ENCODE measurements at regions not wholly inside any gene's neighbourhood (a gene's known extent, or its start where the extent isn't known, plus 50 kb on each side); places are given as distances from the start of the nearest gene placed in this dataset.
A peak's percentile ranks its signal among the peaks of the same experiment; 100 is the strongest.

DNA sequence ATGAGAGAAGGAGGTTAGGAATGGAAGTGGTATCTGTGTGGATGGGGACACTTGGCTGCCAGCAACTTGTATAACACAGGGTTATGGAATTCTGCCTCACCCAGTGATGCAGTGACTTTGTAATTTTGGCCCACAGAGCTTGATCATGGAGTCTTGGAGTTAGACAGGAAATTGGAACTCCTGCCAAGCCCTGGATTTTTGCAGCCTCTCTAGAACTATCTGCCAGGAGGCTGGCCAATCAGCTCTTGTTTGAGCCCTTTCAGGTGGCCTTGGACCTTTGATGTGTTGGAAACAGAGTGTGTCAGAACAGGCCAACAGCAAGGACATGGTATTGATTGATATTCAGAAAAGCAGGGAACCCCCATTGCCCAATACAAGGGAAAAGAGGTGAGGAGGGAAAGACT, 157.7 kb upstream of the GGTLC1 start:
- Mint-ChIP-seq H3K4me3 (no peak overlapping the region), H3K27me3 (peaks cover 0 to 9% (median 6%) of the 10 kb centered on the region in 3 donors), H3K9me3 (peaks cover 3 to 26% (median 17%) of the 10 kb centered on the region in 7 donors), H3K36me3 (peaks cover 4 to 14% of the 10 kb centered on the region in 2 donors), H3K4me1 (peaks cover 6 to 13% (median 11%) of the 10 kb centered on the region in 3 donors), H3K27ac (no peak overlapping the region)
- DNase-seq: no peak
- no peak for ATAC-seq (ENCODE audit: low read depth in 2 of 2)

GRCh38 chr20:24144371-24144770, 155.8 kb upstream of the GGTLC1 start:
- Mint-ChIP-seq H3K36me3 (peaks cover 4 to 14% of the 10 kb centered on the region in 2 donors), H3K4me1 (peaks cover 6 to 13% (median 6%) of the 10 kb centered on the region in 3 donors), H3K4me3 (no peak overlapping the region), H3K9me3 (peaks cover 7 to 28% (median 18%) of the 10 kb centered on the region in 7 donors), H3K27me3 (peaks cover 0 to 9% (median 6%) of the 10 kb centered on the region in 3 donors), H3K27ac (no peak overlapping the region)
- no peak for DNase-seq
- no peak for ATAC-seq (ENCODE audit: low read depth in 2 of 2)

GRCh38 chr20:24141111-24141510, 152.5 kb upstream of the GGTLC1 start:
- Mint-ChIP-seq H3K27me3 (peaks cover 0 to 5% (median 4%) of the 10 kb centered on the region in 3 donors), H3K4me3 (no peak overlapping the region), H3K27ac (peak overlapping the region in 1 of 6 donors; percentile 55), H3K36me3 (peaks cover 4 to 7% of the 10 kb centered on the region in 2 donors), H3K9me3 (peaks cover 4 to 14% (median 6%) of the 10 kb centered on the region in 7 donors), H3K4me1 (no peaks in the 10 kb centered on the region)
- ATAC-seq (ENCODE audit: low read depth in 2 of 2): no peak
- DNase-seq: no peak

DNA sequence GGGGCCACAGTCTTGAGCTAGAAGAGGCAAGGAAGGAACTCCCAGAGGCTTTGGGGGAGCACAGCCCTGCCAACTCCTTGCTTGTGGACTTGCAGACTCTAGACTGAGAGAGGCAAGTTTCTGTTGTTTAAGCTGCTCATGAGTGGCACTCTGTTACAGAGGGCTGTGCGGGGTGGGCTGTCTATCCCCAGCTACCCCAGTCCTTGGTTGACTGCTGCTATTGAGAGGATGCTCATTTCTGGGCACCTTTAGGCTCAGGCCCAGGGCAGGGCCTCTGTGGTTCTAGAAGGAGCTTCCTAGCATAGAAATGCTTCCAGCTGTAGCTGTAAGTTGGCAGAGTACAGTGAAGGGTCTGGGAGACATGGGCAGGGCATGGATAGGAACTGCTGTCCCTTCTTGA, 151.3 kb upstream of the GGTLC1 start:
- ATAC-seq (ENCODE audit: low read depth in 2 of 2): no peak

DNA sequence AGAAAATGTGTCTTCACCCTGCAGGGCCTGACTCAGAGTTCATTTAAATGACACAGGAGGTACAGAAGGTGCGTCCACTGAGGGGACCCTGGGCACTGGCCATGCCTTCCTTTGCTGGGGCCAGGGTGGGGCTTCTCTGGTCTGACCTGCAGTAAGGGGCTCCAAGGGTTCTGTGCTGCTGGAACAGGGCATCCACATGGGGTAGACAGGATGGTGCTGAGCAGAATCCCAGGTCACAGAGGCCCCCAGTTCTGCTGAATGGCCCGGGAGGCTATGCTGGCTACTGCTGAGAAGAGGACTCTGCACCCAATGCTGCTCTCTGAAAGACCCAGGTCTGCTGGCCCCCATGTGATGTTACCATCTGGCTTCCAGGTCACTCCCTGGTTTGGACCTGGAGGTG, 150.4 kb upstream of the GGTLC1 start:
- H3K4me1 Mint-ChIP-seq: no peaks in the 10 kb centered on the region
- H3K27me3 Mint-ChIP-seq: peaks cover 0 to 7% (median 0%) of the 10 kb centered on the region in 3 donors
- peak overlapping the region in 1 of 6 donors; percentile 39 for H3K27ac Mint-ChIP-seq

More for the DNA sequence above, 151.3 kb upstream of the GGTLC1 start:
- H3K27me3 Mint-ChIP-seq: peaks cover 0 to 4% (median 0%) of the 10 kb centered on the region in 3 donors
- H3K4me1 Mint-ChIP-seq: no peaks in the 10 kb centered on the region
- no peak overlapping the region for H3K27ac Mint-ChIP-seq
- H3K36me3 Mint-ChIP-seq: peaks cover 4 to 7% of the 10 kb centered on the region in 2 donors
- H3K9me3 Mint-ChIP-seq: peaks cover 4 to 14% (median 6%) of the 10 kb centered on the region in 7 donors
- no peak overlapping the region for H3K4me3 Mint-ChIP-seq
- no peak for DNase-seq

GRCh38 chr20:24138196-24138857, 149.7 kb upstream of the GGTLC1 start:
- DNase-seq (no peak), ATAC-seq (ENCODE audit: low read depth in 2 of 2) (no peak)
- H3K9me3 Mint-ChIP-seq: peaks cover 4 to 14% (median 6%) of the 10 kb centered on the region in 7 donors
- peaks cover 4 to 7% of the 10 kb centered on the region in 2 donors for H3K36me3 Mint-ChIP-seq
- H3K4me1 Mint-ChIP-seq: no peaks in the 10 kb centered on the region
- no peak overlapping the region for H3K4me3 Mint-ChIP-seq
- peaks cover 0 to 7% (median 0%) of the 10 kb centered on the region in 3 donors for H3K27me3 Mint-ChIP-seq
- H3K27ac Mint-ChIP-seq: no peak overlapping the region

More for the DNA sequence above, 150.4 kb upstream of the GGTLC1 start:
- ATAC-seq (ENCODE audit: low read depth in 2 of 2) (no peak), DNase-seq (no peak)
- Mint-ChIP-seq H3K4me3 (no peak overlapping the region), H3K9me3 (peaks cover 4 to 14% (median 6%) of the 10 kb centered on the region in 7 donors), H3K36me3 (peaks cover 4 to 7% of the 10 kb centered on the region in 2 donors)

- Mint-ChIP-seq H3K4me3 (no peak overlapping the region), H3K9me3 (peaks cover 1 to 7% (median 4%) of the 10 kb centered on the region in 7 donors), H3K27me3 (peaks cover 0 to 12% (median 0%) of the 10 kb centered on the region in 3 donors), H3K27ac (no peak overlapping the region), H3K36me3 (peaks cover 2 to 3% of the 10 kb centered on the region in 2 donors), H3K4me1 (no peaks in the 10 kb centered on the region)
- ATAC-seq (ENCODE audit: low read depth in 2 of 2) (no peak), DNase-seq (no peak)
Measured at GRCh38 chr20:24136659-24137246, 148.2 kb upstream of the GGTLC1 start.

DNA sequence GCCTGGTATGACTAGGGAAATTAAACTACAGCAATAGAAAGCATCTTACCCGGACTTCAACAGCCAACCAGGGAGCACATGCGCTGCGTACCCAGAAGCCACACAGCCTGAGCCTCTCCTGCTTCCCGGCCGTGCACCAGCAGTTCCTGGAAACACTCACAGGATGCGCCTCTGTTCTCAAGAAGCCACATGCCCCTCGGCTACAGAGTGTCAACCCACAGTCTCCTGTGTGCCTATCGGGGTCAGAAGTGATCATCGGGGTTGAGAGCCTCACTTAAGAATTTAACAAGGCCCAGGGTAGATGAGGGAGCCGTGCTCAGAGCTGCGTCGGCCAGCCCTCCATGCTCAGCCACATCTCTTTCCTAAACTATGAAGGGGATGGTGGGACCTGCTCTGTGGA, 147.2 kb upstream of the GGTLC1 start:
- no peak for ATAC-seq (ENCODE audit: low read depth in 2 of 2)
- no peak overlapping the region for H3K4me3 Mint-ChIP-seq
- peaks cover 0 to 12% (median 0%) of the 10 kb centered on the region in 3 donors for H3K27me3 Mint-ChIP-seq
- H3K36me3 Mint-ChIP-seq: no peaks in the 10 kb centered on the region
- peaks cover 0 to 5% (median 0%) of the 10 kb centered on the region in 7 donors for H3K9me3 Mint-ChIP-seq
- no peaks in the 10 kb centered on the region for H3K4me1 Mint-ChIP-seq
- DNase-seq: no peak
- H3K27ac Mint-ChIP-seq: no peak overlapping the region

DNA sequence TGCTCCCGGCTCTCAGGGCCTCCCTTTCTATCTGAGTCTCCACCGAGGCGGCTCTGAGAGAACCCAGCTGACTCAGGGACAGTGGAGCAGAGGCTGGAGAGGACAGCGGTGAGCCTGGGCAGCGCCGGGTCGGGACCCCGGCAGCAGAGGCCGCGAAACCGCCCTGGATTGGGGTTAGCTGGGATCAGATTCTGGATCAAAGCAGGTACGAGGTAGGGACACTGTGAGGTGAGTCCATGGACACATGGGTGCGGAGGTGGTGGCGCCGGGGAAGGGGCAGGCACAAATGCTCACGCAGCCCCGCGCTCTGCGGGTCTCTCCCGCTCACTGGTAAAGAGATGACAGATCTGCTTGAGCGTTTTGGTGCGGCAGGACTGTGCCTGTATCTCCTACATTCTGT, 146.4 kb upstream of the GGTLC1 start:
- Mint-ChIP-seq H3K36me3 (no peaks in the 10 kb centered on the region), H3K27me3 (peaks cover 0 to 12% (median 0%) of the 10 kb centered on the region in 3 donors), H3K27ac (no peak overlapping the region), H3K9me3 (peaks cover 0 to 5% (median 0%) of the 10 kb centered on the region in 7 donors), H3K4me1 (no peaks in the 10 kb centered on the region), H3K4me3 (no peak overlapping the region)
- DNase-seq: no peak
- ATAC-seq (ENCODE audit: low read depth in 2 of 2): no peak

DNA sequence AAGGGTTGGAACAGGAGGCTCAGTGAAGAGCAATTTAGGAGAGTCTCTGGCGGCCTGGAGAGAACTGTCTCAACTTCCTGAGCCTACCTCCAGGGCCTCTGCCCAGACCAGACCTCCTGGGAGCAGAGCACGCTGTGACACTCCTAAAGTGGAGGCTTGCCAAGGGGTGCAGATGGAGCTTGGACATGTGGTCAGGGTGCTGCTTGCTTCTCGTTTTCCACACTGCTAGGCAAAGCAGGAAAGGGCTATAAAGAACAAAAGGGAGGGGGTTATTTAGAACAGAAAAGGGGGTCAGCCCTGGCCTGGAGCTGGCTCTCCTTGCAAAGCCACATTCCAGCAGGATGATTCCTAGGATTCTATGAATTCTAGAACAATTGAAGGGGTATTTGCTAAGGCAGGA, 145.7 kb upstream of the GGTLC1 start:
- no peak for DNase-seq
- H3K36me3 Mint-ChIP-seq: no peaks in the 10 kb centered on the region
- H3K4me1 Mint-ChIP-seq: no peaks in the 10 kb centered on the region
- H3K27ac Mint-ChIP-seq: peak overlapping the region in 1 of 6 donors; percentile 6
- H3K27me3 Mint-ChIP-seq: peaks cover 0 to 12% (median 0%) of the 10 kb centered on the region in 3 donors
- peaks cover 0 to 5% (median 0%) of the 10 kb centered on the region in 7 donors for H3K9me3 Mint-ChIP-seq
- no peak for ATAC-seq (ENCODE audit: low read depth in 2 of 2)
- no peak overlapping the region for H3K4me3 Mint-ChIP-seq

DNA sequence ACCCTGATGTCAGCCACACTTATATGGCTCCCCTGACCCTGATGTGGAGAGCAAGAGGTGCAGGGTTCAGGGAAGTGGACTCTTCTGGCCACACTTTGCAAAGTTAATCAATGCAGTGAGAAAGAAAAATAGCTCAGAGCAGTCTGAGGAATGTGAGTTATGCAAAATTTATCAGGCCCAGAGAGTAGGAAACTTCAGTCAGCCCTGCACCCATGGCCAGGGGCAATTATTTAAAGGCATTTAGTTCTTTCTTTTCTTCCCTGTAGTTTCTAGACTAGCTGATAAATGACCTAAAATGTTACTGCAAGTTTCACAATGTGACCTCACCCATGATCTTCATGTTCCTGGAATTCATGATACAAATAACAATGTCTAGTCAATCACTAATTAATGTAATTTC, 143.7 kb upstream of the GGTLC1 start:
- Mint-ChIP-seq H3K27me3 (peaks cover 0 to 12% (median 7%) of the 10 kb centered on the region in 3 donors), H3K9me3 (peaks cover 0 to 9% (median 0%) of the 10 kb centered on the region in 7 donors), H3K36me3 (no peaks in the 10 kb centered on the region), H3K4me3 (no peak overlapping the region), H3K4me1 (no peaks in the 10 kb centered on the region), H3K27ac (no peak overlapping the region)
- ATAC-seq (ENCODE audit: low read depth in 2 of 2) (no peak), DNase-seq (no peak)

- Mint-ChIP-seq H3K36me3 (no peaks in the 10 kb centered on the region), H3K4me1 (no peaks in the 10 kb centered on the region), H3K27ac (no peak overlapping the region), H3K27me3 (peaks cover 0 to 12% (median 7%) of the 10 kb centered on the region in 3 donors), H3K4me3 (no peak overlapping the region), H3K9me3 (peaks cover 0 to 9% (median 0%) of the 10 kb centered on the region in 7 donors)
- DNase-seq: no peak
- no peak for ATAC-seq (ENCODE audit: low read depth in 2 of 2)
Measured at GRCh38 chr20:24131684-24132083, 143.1 kb upstream of the GGTLC1 start.

- H3K4me1 Mint-ChIP-seq: no peaks in the 10 kb centered on the region
- no peak overlapping the region for H3K4me3 Mint-ChIP-seq
- ATAC-seq (ENCODE audit: low read depth in 2 of 2): no peak
- no peak for DNase-seq
- H3K27me3 Mint-ChIP-seq: peaks cover 0 to 12% (median 7%) of the 10 kb centered on the region in 3 donors
- H3K9me3 Mint-ChIP-seq: peaks cover 0 to 11% (median 0%) of the 10 kb centered on the region in 7 donors
- no peak overlapping the region for H3K27ac Mint-ChIP-seq
- no peaks in the 10 kb centered on the region for H3K36me3 Mint-ChIP-seq
Measured at GRCh38 chr20:24131281-24131680, 142.7 kb upstream of the GGTLC1 start.

DNA sequence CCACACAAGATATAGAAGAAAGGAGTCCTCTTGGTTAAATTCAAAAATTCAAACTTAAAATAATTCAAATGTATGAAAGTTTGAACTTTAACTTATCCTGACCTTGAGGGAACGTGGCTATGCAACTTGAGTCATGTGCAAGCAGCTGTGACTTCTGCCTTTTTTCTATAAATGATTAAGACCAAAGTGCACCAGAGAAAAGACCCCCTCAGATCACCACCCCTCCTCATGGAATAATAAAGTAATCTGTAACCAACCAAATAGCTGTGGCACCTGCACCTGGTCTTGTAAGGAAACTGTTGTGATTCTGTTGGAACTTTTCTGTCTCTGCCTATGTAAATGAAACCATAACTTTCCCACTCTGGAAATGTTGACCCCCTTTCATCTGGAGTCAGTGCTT, 141.1 kb upstream of the GGTLC1 start:
- Mint-ChIP-seq H3K36me3 (no peaks in the 10 kb centered on the region), H3K27ac (no peak overlapping the region)

More for the DNA sequence above, 141.1 kb upstream of the GGTLC1 start:
- Mint-ChIP-seq H3K4me3 (no peak overlapping the region), H3K27me3 (peaks cover 1 to 12% (median 7%) of the 10 kb centered on the region in 3 donors), H3K4me1 (no peaks in the 10 kb centered on the region), H3K9me3 (peaks cover 0 to 12% (median 0%) of the 10 kb centered on the region in 7 donors)
- DNase-seq: no peak
- no peak for ATAC-seq (ENCODE audit: low read depth in 2 of 2)
